Nephron progenitor cell (in vitro differentiated cells): ENCODE measurements at regions not wholly inside any gene's neighbourhood (a gene's known extent, or its start where the extent isn't known, plus 50 kb on each side); places are given as distances from the start of the nearest gene placed in this dataset.

ENCODE experiments used
- DNase-seq: peaks from one replicate; pipeline ENCODE4 v3.0.0; 2021
- H3K27ac Mint-ChIP-seq: 2 replicates; pipeline ENCODE4 v1.8.0; 2021; ENCODE audit warnings: mild to moderate bottlenecking, moderate library complexity, mixed read lengths
- H3K27me3 Mint-ChIP-seq: 2 replicates; pipeline ENCODE4 v1.8.0; 2021; ENCODE audit warnings: mild to moderate bottlenecking, low read depth, mixed read lengths; ENCODE audit not compliant: poor library complexity
- H3K36me3 Mint-ChIP-seq: 2 replicates; pipeline ENCODE4 v1.8.0; 2021; ENCODE audit warnings: low read depth, mixed read lengths
- H3K4me1 Mint-ChIP-seq: 2 replicates; pipeline ENCODE4 v1.8.0; 2021; ENCODE audit warnings: mixed read lengths
- H3K4me3 Mint-ChIP-seq: 2 replicates; pipeline ENCODE4 v1.8.0; 2021; ENCODE audit warnings: mild to moderate bottlenecking, moderate library complexity, mixed read lengths
- H3K9me3 Mint-ChIP-seq: 2 replicates; pipeline ENCODE4 v1.8.0; 2021; ENCODE audit warnings: mild to moderate bottlenecking, moderate library complexity, mixed read lengths
- TF ChIP-seq, protein P1 (sequence below): fragments of 200-600 bp; sonication (generic); IDR thresholded peaks from 2 replicates; pipeline ENCODE4 v1.5.0; 2021; ENCODE audit warnings: antibody characterized with exemption

GRCh38 chr6:150543178-150543577, 56.5 kb upstream of the PLEKHG1 start:
- Mint-ChIP-seq H3K4me1 (peaks cover 31% of the 10 kb centered on the region), H3K4me3 (no peak overlapping the region), H3K27me3 (peaks cover 20% of the 10 kb centered on the region), H3K9me3 (peaks cover 14% of the 10 kb centered on the region), H3K27ac (no peak overlapping the region), H3K36me3 (peaks cover 6% of the 10 kb centered on the region)
- TF ChIP-seq, protein P1, sequence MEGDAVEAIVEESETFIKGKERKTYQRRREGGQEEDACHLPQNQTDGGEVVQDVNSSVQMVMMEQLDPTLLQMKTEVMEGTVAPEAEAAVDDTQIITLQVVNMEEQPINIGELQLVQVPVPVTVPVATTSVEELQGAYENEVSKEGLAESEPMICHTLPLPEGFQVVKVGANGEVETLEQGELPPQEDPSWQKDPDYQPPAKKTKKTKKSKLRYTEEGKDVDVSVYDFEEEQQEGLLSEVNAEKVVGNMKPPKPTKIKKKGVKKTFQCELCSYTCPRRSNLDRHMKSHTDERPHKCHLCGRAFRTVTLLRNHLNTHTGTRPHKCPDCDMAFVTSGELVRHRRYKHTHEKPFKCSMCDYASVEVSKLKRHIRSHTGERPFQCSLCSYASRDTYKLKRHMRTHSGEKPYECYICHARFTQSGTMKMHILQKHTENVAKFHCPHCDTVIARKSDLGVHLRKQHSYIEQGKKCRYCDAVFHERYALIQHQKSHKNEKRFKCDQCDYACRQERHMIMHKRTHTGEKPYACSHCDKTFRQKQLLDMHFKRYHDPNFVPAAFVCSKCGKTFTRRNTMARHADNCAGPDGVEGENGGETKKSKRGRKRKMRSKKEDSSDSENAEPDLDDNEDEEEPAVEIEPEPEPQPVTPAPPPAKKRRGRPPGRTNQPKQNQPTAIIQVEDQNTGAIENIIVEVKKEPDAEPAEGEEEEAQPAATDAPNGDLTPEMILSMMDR = no peak
- DNase-seq = no peak

- Mint-ChIP-seq H3K36me3 (no peaks in the 10 kb centered on the region), H3K27me3 (peaks cover 13% of the 10 kb centered on the region), H3K9me3 (no peaks in the 10 kb centered on the region), H3K4me1 (peaks cover 45% of the 10 kb centered on the region), H3K4me3 (no peak overlapping the region), H3K27ac (no peak overlapping the region)
- TF ChIP-seq, protein P1 = no peak
- no peak for DNase-seq
These were observed 54.9 kb upstream of the PLEKHG1 start for GRCh38 chr6:150544793-150545192.

GRCh38 chr6:150546457-150546856, 53.2 kb upstream of the PLEKHG1 start:
- no peaks in the 10 kb centered on the region for H3K9me3 Mint-ChIP-seq
- peaks cover 51% of the 10 kb centered on the region for H3K4me1 Mint-ChIP-seq
- H3K36me3 Mint-ChIP-seq = no peaks in the 10 kb centered on the region

GRCh38 chr6:150547502-150548222, 52.0 kb upstream of the PLEKHG1 start:
- Mint-ChIP-seq H3K9me3 (peaks cover 5% of the 10 kb centered on the region), H3K4me1 (peaks cover 51% of the 10 kb centered on the region), H3K4me3 (peak overlapping the region; percentile 61), H3K27me3 (peaks cover 10% of the 10 kb centered on the region), H3K27ac (peak overlapping the region; percentile 92), H3K36me3 (no peaks in the 10 kb centered on the region)
- TF ChIP-seq, protein P1 = no peak
- peak; percentile 15 for DNase-seq

More at GRCh38 chr6:150546457-150546856, 53.2 kb upstream of the PLEKHG1 start:
- TF ChIP-seq, protein P1 = no peak
- Mint-ChIP-seq H3K27me3 (peaks cover 10% of the 10 kb centered on the region), H3K4me3 (no peak overlapping the region), H3K27ac (no peak overlapping the region)
- no peak for DNase-seq

- Mint-ChIP-seq H3K27me3 (peaks cover 8% of the 10 kb centered on the region), H3K4me1 (peaks cover 51% of the 10 kb centered on the region), H3K4me3 (no peak overlapping the region), H3K36me3 (no peaks in the 10 kb centered on the region), H3K9me3 (peaks cover 12% of the 10 kb centered on the region), H3K27ac (no peak overlapping the region)
- TF ChIP-seq, protein P1 = no peak
- no peak for DNase-seq
These were observed 51.4 kb upstream of the PLEKHG1 start for GRCh38 chr6:150548330-150548729.

- H3K9me3 Mint-ChIP-seq = peaks cover 14% of the 10 kb centered on the region
- peaks cover 8% of the 10 kb centered on the region for H3K27me3 Mint-ChIP-seq
- no peak for DNase-seq
- TF ChIP-seq, protein P1 = no peak
- H3K4me3 Mint-ChIP-seq = no peak overlapping the region
- no peak overlapping the region for H3K27ac Mint-ChIP-seq
- peaks cover 51% of the 10 kb centered on the region for H3K4me1 Mint-ChIP-seq
- H3K36me3 Mint-ChIP-seq = no peaks in the 10 kb centered on the region
These were observed 50.7 kb upstream of the PLEKHG1 start for GRCh38 chr6:150549007-150549406.
